Astrocyte (in vitro differentiated cells and primary cell): ENCODE measurements at regions not wholly inside any gene's neighbourhood (a gene's known extent, or its start where the extent isn't known, plus 50 kb on each side); places are given as distances from the start of the nearest gene placed in this dataset.

ENCODE experiments used
- CTCF ChIP-seq: IDR thresholded peaks from 2 replicates; pipeline ENCODE4 v1.5.1; 2011; ENCODE audit warnings: low read depth, mild to moderate bottlenecking, inconsistent platforms, low read length, moderate library complexity; ENCODE audit not compliant: insufficient read depth
- EZH2 ChIP-seq: IDR thresholded peaks from 2 replicates; pipeline ENCODE4 v1.6.1; 2012; ENCODE audit warnings: mild to moderate bottlenecking, low read length, inconsistent platforms; ENCODE audit not compliant: insufficient read depth

GRCh38 chr10:78432583-78432982 lies 398.9 kb downstream of the RPS24 start:
- TF ChIP-seq CTCF = no peak
- no peak for TF ChIP-seq EZH2
